ENCODE measurements at regions not wholly inside any gene's neighbourhood (a gene's known extent, or its start where the extent isn't known, plus 50 kb on each side); places are given as distances from the start of the nearest gene placed in this dataset.

DNA sequence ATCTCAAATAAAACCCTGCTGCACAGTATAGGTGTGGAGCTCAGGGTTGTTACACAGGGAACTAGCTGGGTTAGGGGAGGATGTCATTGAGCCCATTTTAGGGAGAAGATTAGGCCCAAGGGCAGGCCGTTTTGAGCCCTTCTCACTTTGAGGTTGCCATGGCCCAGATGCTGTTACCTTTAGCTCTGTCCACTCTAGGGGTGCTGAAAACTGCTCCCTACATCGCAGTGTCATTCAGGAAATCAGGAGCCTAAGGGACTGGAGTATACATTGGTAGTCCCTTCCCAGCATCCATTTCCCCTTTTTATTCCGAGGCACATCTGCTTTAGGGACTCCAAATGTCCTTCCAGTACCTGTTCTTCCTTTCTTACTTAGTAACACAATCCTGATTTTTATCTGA, 79.0 kb upstream of the SELENOK start (continued):
- TF ChIP-seq, protein P1, sequence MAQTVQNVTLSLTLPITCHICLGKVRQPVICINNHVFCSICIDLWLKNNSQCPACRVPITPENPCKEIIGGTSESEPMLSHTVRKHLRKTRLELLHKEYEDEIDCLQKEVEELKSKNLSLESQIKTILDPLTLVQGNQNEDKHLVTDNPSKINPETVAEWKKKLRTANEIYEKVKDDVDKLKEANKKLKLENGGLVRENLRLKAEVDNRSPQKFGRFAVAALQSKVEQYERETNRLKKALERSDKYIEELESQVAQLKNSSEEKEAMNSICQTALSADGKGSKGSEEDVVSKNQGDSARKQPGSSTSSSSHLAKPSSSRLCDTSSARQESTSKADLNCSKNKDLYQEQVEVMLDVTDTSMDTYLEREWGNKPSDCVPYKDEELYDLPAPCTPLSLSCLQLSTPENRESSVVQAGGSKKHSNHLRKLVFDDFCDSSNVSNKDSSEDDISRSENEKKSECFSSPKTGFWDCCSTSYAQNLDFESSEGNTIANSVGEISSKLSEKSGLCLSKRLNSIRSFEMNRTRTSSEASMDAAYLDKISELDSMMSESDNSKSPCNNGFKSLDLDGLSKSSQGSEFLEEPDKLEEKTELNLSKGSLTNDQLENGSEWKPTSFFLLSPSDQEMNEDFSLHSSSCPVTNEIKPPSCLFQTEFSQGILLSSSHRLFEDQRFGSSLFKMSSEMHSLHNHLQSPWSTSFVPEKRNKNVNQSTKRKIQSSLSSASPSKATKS (CRISPR knock-in tag; IDR thresholded peaks at IDR 0.05) = no peak
- TF ChIP-seq EHMT2 (IDR thresholded peaks at IDR 0.05) = peak; percentile 55; the same call in 1 of the 2 replicates
- no peak for TF ChIP-seq RFX5 (IDR thresholded peaks at IDR 0.05; ENCODE audit: low read depth, low read length)

DNA sequence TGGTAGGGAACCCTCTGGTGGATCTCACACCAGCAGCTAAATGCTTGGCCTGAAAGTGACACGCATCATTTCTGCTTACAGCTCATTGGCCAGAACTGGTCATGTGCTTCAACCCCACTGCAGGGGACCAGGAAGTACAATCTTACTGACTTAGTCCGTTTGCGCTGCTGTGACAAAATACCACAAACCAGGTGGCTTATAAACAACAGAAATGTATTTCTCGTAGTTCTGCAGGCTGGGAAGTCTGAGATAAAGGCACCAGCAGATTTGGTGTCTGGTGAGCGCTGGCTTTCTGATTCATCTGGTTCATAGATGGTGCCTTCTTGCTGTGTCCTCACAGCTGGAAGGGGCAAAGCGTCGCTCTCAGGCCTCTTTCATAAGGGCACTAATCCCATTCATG, 77.4 kb upstream of the SELENOK start:
- Histone ChIP-seq H4K20me1 (replicated peaks; ENCODE audit: control insufficient read depth, insufficient read depth, low read length) (no peaks in the 10 kb centered on the region), H3K36me3 (ENCODE audit: control insufficient read depth, insufficient read depth, low read length) (no peaks in the 10 kb centered on the region), H3K9me1 (ENCODE audit: control insufficient read depth, insufficient read depth, low read length) (no peaks in the 10 kb centered on the region), H3K4me1 (replicated peaks in 1 of 2; ENCODE audit: control insufficient read depth in 2 of 2, insufficient read depth in 2 of 2, low read length in 2 of 2) (no peaks in the 10 kb centered on the region), H3K27me3 (ENCODE audit: control insufficient read depth in 2 of 2, insufficient read depth in 2 of 2, low read length in 2 of 2) (no peaks in the 10 kb centered on the region), H3K79me2 (ENCODE audit: control insufficient read depth, insufficient read depth, low read length) (no peaks in the 10 kb centered on the region), H3K4me2 (ENCODE audit: insufficient read depth, low read length) (no peak overlapping the region), H3K9ac (ENCODE audit: insufficient read depth in 1 of 2, low read depth in 2 of 2, low read length in 2 of 2) (no peak overlapping the region), H2AFZ (ENCODE audit: low read depth, low read length) (no peak overlapping the region), H3K4me3 (no peak overlapping the region), H3K27ac (ENCODE audit: extremely low read depth, low read depth, low read length) (no peak overlapping the region), H3K9me3 (replicated peaks; ENCODE audit: control insufficient read depth, insufficient read depth, low read depth, low read length) (no peaks in the 10 kb centered on the region)
- no peak for FAIRE-seq
- in situ Hi-C loops (cut with MboI) = no loop called here
- peak in 2 of 4 experiments; percentile 23 to 25 for DNase-seq (ENCODE audit: extremely low read depth in 1 of 4, low spot score in 3 of 4)
- 3% methylated on average over 6 of the region's 7 CpGs for WGBS (ENCODE audit: insufficient coverage, low coverage, missing lambda C conversion rate)
- ChIA-PET POLR2A (no interaction called here), CTCF (ENCODE audit: low intra/inter-chr PET ratio) (no interaction called here)
- intact Hi-C loops (cut with micrococcal nuclease) = no loop called here
- no peak for ATAC-seq
- no TSS peak for BruUV-seq (replicated peaks)
- TF ChIP-seq ZNF311 (CRISPR knock-in tag; IDR thresholded peaks at IDR 0.05) (no peak), CBFA2T2 (conservative IDR thresholded peaks at IDR 0.05) (no peak), BDP1 (IDR thresholded peaks at IDR 0.05; ENCODE audit: insufficient read depth, insufficient read length) (no peak), SREBF2 (CRISPR knock-in tag; IDR thresholded peaks at IDR 0.05) (no peak), ZNF224 (CRISPR knock-in tag; IDR thresholded peaks at IDR 0.05) (no peak), JUN (IDR thresholded peaks at IDR 0.05; ENCODE audit: borderline replicate concordance, low read depth, low read length) (no peak), JUN (CRISPR knock-in tag; IDR thresholded peaks at IDR 0.05; ENCODE audit: borderline replicate concordance) (no peak), PHF8 (IDR thresholded peaks at IDR 0.05; ENCODE audit: borderline replicate concordance, low read length) (no peak), ARNT (IDR thresholded peaks at IDR 0.05) (no peak), KAT8 (IDR thresholded peaks at IDR 0.05; ENCODE audit: low read depth) (no peak), SIRT6 (IDR thresholded peaks at IDR 0.05; ENCODE audit: low read depth, low read length) (no peak)
- TF ChIP-seq, protein P2, sequence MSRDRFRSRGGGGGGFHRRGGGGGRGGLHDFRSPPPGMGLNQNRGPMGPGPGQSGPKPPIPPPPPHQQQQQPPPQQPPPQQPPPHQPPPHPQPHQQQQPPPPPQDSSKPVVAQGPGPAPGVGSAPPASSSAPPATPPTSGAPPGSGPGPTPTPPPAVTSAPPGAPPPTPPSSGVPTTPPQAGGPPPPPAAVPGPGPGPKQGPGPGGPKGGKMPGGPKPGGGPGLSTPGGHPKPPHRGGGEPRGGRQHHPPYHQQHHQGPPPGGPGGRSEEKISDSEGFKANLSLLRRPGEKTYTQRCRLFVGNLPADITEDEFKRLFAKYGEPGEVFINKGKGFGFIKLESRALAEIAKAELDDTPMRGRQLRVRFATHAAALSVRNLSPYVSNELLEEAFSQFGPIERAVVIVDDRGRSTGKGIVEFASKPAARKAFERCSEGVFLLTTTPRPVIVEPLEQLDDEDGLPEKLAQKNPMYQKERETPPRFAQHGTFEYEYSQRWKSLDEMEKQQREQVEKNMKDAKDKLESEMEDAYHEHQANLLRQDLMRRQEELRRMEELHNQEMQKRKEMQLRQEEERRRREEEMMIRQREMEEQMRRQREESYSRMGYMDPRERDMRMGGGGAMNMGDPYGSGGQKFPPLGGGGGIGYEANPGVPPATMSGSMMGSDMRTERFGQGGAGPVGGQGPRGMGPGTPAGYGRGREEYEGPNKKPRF (IDR thresholded peaks at IDR 0.05; ENCODE audit: low read depth, low read length) = no peak
- TF ChIP-seq, protein P3, sequence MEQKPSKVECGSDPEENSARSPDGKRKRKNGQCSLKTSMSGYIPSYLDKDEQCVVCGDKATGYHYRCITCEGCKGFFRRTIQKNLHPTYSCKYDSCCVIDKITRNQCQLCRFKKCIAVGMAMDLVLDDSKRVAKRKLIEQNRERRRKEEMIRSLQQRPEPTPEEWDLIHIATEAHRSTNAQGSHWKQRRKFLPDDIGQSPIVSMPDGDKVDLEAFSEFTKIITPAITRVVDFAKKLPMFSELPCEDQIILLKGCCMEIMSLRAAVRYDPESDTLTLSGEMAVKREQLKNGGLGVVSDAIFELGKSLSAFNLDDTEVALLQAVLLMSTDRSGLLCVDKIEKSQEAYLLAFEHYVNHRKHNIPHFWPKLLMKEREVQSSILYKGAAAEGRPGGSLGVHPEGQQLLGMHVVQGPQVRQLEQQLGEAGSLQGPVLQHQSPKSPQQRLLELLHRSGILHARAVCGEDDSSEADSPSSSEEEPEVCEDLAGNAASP (IDR thresholded peaks at IDR 0.05) = no peak
- TF ChIP-seq, protein P4, sequence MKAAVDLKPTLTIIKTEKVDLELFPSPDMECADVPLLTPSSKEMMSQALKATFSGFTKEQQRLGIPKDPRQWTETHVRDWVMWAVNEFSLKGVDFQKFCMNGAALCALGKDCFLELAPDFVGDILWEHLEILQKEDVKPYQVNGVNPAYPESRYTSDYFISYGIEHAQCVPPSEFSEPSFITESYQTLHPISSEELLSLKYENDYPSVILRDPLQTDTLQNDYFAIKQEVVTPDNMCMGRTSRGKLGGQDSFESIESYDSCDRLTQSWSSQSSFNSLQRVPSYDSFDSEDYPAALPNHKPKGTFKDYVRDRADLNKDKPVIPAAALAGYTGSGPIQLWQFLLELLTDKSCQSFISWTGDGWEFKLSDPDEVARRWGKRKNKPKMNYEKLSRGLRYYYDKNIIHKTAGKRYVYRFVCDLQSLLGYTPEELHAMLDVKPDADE (conservative IDR thresholded peaks at IDR 0.05; ENCODE audit: control insufficient read depth, low read depth, low read length) = no peak

Data from K562 (cell line).